ENCODE measurements at regions not wholly inside any gene's neighbourhood (a gene's known extent, or its start where the extent isn't known, plus 50 kb on each side); places are given as distances from the start of the nearest gene placed in this dataset.

GRCh38 chr12:83980398-83980797 lies 932.2 kb downstream of the SLC6A15 start:
- no peaks in the 10 kb centered on the region for H3K27me3 Mint-ChIP-seq
- no peaks in the 10 kb centered on the region for H3K9me3 Mint-ChIP-seq (ENCODE audit: low read depth)
- H3K36me3 Mint-ChIP-seq (ENCODE audit: insufficient read depth), result no peaks in the 10 kb centered on the region
- H3K4me1 Mint-ChIP-seq (ENCODE audit: low read depth), result peaks cover 2% of the 10 kb centered on the region
- TF ChIP-seq, protein P1, sequence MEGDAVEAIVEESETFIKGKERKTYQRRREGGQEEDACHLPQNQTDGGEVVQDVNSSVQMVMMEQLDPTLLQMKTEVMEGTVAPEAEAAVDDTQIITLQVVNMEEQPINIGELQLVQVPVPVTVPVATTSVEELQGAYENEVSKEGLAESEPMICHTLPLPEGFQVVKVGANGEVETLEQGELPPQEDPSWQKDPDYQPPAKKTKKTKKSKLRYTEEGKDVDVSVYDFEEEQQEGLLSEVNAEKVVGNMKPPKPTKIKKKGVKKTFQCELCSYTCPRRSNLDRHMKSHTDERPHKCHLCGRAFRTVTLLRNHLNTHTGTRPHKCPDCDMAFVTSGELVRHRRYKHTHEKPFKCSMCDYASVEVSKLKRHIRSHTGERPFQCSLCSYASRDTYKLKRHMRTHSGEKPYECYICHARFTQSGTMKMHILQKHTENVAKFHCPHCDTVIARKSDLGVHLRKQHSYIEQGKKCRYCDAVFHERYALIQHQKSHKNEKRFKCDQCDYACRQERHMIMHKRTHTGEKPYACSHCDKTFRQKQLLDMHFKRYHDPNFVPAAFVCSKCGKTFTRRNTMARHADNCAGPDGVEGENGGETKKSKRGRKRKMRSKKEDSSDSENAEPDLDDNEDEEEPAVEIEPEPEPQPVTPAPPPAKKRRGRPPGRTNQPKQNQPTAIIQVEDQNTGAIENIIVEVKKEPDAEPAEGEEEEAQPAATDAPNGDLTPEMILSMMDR (IDR thresholded peaks at IDR 0.05; ENCODE audit: unreplicated experiment), result no peak
- DNase-seq (ENCODE audit: low spot score, unreplicated experiment), result no peak
- no peak overlapping the region for H3K27ac Mint-ChIP-seq
- H3K4me3 Mint-ChIP-seq (ENCODE audit: low read depth), result no peak overlapping the region

DNA sequence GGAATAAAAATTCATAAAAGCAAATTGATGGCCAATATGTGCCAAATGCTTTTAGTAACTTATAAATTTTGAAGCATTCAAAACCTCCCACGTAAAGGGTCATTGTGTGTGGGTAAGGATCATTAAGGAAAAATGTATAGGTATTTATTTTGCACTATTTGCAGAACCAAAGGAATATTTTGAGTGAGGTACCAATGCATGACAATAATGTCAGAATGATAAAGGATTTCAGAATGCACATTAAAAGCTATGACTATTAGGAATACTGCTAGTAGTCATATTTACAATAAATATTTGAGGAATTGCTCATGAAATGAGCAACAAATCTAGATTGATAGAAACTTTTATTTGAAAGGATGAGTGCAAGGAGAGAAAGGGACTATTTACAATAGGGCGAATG lies 932.8 kb downstream of the SLC6A15 start:
- no peak for DNase-seq (ENCODE audit: low spot score, unreplicated experiment)
- Mint-ChIP-seq H3K36me3 (ENCODE audit: insufficient read depth) (no peaks in the 10 kb centered on the region), H3K27ac (no peak overlapping the region), H3K27me3 (no peaks in the 10 kb centered on the region), H3K4me3 (ENCODE audit: low read depth) (no peak overlapping the region), H3K4me1 (ENCODE audit: low read depth) (peaks cover 2% of the 10 kb centered on the region), H3K9me3 (ENCODE audit: low read depth) (no peaks in the 10 kb centered on the region)
- TF ChIP-seq, protein P1 (IDR thresholded peaks at IDR 0.05; ENCODE audit: unreplicated experiment), result no peak

DNA sequence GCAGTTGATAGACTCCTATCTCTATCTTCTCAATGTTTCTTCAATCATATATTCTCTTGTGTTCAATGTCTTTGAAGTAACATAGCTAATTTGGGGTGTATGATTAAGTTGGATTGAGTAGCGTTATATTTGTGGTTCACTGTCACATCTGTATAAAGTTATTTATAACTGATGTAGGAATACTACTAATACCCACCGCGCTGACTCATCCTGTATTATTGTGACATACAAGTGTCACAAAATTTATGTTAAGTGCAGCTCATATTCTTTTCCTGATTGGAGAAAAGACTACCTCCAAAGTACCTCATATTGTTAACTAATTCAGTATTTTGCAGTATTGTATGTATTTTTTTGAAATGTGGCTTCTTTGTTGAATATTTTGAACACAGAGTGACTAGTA lies 940.8 kb downstream of the SLC6A15 start:
- no peaks in the 10 kb centered on the region for H3K36me3 Mint-ChIP-seq (ENCODE audit: insufficient read depth)
- TF ChIP-seq, protein P1 (IDR thresholded peaks at IDR 0.05; ENCODE audit: unreplicated experiment), result no peak
- H3K27me3 Mint-ChIP-seq, result no peaks in the 10 kb centered on the region
- no peak overlapping the region for H3K27ac Mint-ChIP-seq
- H3K4me1 Mint-ChIP-seq (ENCODE audit: low read depth), result peaks cover 6% of the 10 kb centered on the region
- H3K4me3 Mint-ChIP-seq (ENCODE audit: low read depth), result no peak overlapping the region
- H3K9me3 Mint-ChIP-seq (ENCODE audit: low read depth), result no peaks in the 10 kb centered on the region
- DNase-seq (ENCODE audit: low spot score, unreplicated experiment), result no peak

- Mint-ChIP-seq H3K4me3 (ENCODE audit: low read depth) (no peak overlapping the region), H3K4me1 (ENCODE audit: low read depth) (no peaks in the 10 kb centered on the region), H3K36me3 (ENCODE audit: insufficient read depth) (no peaks in the 10 kb centered on the region), H3K9me3 (ENCODE audit: low read depth) (no peaks in the 10 kb centered on the region), H3K27ac (no peak overlapping the region), H3K27me3 (no peaks in the 10 kb centered on the region)
- TF ChIP-seq, protein P1 (IDR thresholded peaks at IDR 0.05; ENCODE audit: unreplicated experiment), result no peak
- DNase-seq (ENCODE audit: low spot score, unreplicated experiment), result no peak
Measured at GRCh38 chr12:83960767-83961166, 951.8 kb downstream of the SLC6A15 start.

GRCh38 chr12:83958997-83959396 lies 953.6 kb downstream of the SLC6A15 start:
- Mint-ChIP-seq H3K4me1 (ENCODE audit: low read depth) (no peaks in the 10 kb centered on the region), H3K4me3 (ENCODE audit: low read depth) (no peak overlapping the region), H3K9me3 (ENCODE audit: low read depth) (no peaks in the 10 kb centered on the region), H3K27ac (no peak overlapping the region), H3K36me3 (ENCODE audit: insufficient read depth) (no peaks in the 10 kb centered on the region), H3K27me3 (no peaks in the 10 kb centered on the region)
- TF ChIP-seq, protein P1 (IDR thresholded peaks at IDR 0.05; ENCODE audit: unreplicated experiment), result no peak
- DNase-seq (ENCODE audit: low spot score, unreplicated experiment), result no peak

Measured in progenitor cell of endocrine pancreas (in vitro differentiated cells).